LNCaP clone FGC (cell line): ENCODE measurements at regions not wholly inside any gene's neighbourhood (a gene's known extent, or its start where the extent isn't known, plus 50 kb on each side); places are given as distances from the start of the nearest gene placed in this dataset.

ENCODE experiments used
- DNase-seq: peaks from one replicate; pipeline ENCODE4 v3.0.0-alpha.2; 2011; ENCODE audit warnings: low read depth
- H3K4me3 ChIP-seq: 2 replicates; pipeline ENCODE4 v1.5.1; 2011; ENCODE audit warnings: mild to moderate bottlenecking, low read depth, low read length, control low read depth
- CTCF ChIP-seq: IDR thresholded peaks from 2 replicates; pipeline ENCODE4 v1.5.1; 2012; ENCODE audit warnings: mild to moderate bottlenecking; ENCODE audit not compliant: control insufficient read depth, insufficient read depth; ENCODE audit errors: extremely low read depth

- no peak for TF ChIP-seq CTCF
- H3K4me3 ChIP-seq: no peak overlapping the region
- DNase-seq: no peak
Observed at GRCh38 chr1:87717157-87717670, 388.5 kb downstream of the LMO4 start.

GRCh38 chr1:87718241-87718950 is 389.7 kb downstream of the LMO4 start:
- no peak overlapping the region for H3K4me3 ChIP-seq
- DNase-seq: peak; percentile 66
- no peak for TF ChIP-seq CTCF

GRCh38 chr1:87719658-87720057 is 391.0 kb downstream of the LMO4 start:
- H3K4me3 ChIP-seq: no peak overlapping the region
- DNase-seq: no peak
- TF ChIP-seq CTCF: no peak

GRCh38 chr1:87720561-87720960 is 391.9 kb downstream of the LMO4 start:
- H3K4me3 ChIP-seq: no peak overlapping the region
- no peak for TF ChIP-seq CTCF
- no peak for DNase-seq

- no peak for TF ChIP-seq CTCF
- DNase-seq: no peak
- no peak overlapping the region for H3K4me3 ChIP-seq
Observed at GRCh38 chr1:87723193-87723592, 394.5 kb downstream of the LMO4 start.

GRCh38 chr1:87728169-87728568 is 399.5 kb downstream of the LMO4 start:
- H3K4me3 ChIP-seq: no peak overlapping the region
- no peak for TF ChIP-seq CTCF
- no peak for DNase-seq
